ENCODE measurements at regions not wholly inside any gene's neighbourhood (a gene's known extent, or its start where the extent isn't known, plus 50 kb on each side); places are given as distances from the start of the nearest gene placed in this dataset.

GRCh38 chr13:22127277-22128164 lies 456.6 kb downstream of the FGF9 start:
- no peak for TF ChIP-seq EZH2 (IDR thresholded peaks at IDR 0.05; ENCODE audit: low read length, unreplicated experiment)
- TF ChIP-seq, protein P1, sequence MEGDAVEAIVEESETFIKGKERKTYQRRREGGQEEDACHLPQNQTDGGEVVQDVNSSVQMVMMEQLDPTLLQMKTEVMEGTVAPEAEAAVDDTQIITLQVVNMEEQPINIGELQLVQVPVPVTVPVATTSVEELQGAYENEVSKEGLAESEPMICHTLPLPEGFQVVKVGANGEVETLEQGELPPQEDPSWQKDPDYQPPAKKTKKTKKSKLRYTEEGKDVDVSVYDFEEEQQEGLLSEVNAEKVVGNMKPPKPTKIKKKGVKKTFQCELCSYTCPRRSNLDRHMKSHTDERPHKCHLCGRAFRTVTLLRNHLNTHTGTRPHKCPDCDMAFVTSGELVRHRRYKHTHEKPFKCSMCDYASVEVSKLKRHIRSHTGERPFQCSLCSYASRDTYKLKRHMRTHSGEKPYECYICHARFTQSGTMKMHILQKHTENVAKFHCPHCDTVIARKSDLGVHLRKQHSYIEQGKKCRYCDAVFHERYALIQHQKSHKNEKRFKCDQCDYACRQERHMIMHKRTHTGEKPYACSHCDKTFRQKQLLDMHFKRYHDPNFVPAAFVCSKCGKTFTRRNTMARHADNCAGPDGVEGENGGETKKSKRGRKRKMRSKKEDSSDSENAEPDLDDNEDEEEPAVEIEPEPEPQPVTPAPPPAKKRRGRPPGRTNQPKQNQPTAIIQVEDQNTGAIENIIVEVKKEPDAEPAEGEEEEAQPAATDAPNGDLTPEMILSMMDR (conservative IDR thresholded peaks at IDR 0.05; ENCODE audit: low read depth, low read length): no peak
